CD14-positive monocyte (primary cell): ENCODE measurements at regions not wholly inside any gene's neighbourhood (a gene's known extent, or its start where the extent isn't known, plus 50 kb on each side); places are given as distances from the start of the nearest gene placed in this dataset.
A peak's percentile ranks its signal among the peaks of the same experiment; 100 is the strongest.

Source experiments
- DNase-seq, 3 donors: peaks; one replicate each; pipeline ENCODE4 v3.0.0-alpha.2; 2011 to 2022
- H2AFZ ChIP-seq: 2 replicates; pipeline ENCODE4 v1.6.0; 2012; ENCODE audit warnings: mild to moderate bottlenecking, low read depth, low read length, inconsistent platforms; ENCODE audit not compliant: insufficient read depth, poor library complexity, severe bottlenecking
- H3K27ac ChIP-seq, 2 donors: 1 replicate in 1 of 2; 2 replicates in 1 of 2; pipeline ENCODE4 v1.5.1; 2012 to 2013; ENCODE audit warnings: low read length in 2 of 2, control low read depth in 1 of 2, inconsistent platforms in 1 of 2, low read depth in 1 of 2, mild to moderate bottlenecking in 1 of 2
- H3K27me3 ChIP-seq, 2 donors: one replicate each; pipeline versions ENCODE4 v1.6.0 to v1.6.1; 2011 to 2013; ENCODE audit warnings: low read length in 2 of 2; ENCODE audit not compliant: control insufficient read depth in 2 of 2, insufficient read depth in 2 of 2
- H3K36me3 ChIP-seq, 2 donors: replicated peaks in 1 of 2; 1 replicate in 1 of 2; 2 replicates in 1 of 2; pipeline versions ENCODE4 v1.5.1 to v1.6.1; 2012 to 2013; ENCODE audit warnings: low read length in 2 of 2, control low read depth in 1 of 2, inconsistent platforms in 1 of 2, mild to moderate bottlenecking in 1 of 2; ENCODE audit not compliant: insufficient read depth in 2 of 2, control insufficient read depth in 1 of 2
- H3K4me1 ChIP-seq, 2 donors: 1 replicate in 1 of 2; 2 replicates in 1 of 2; pipeline versions ENCODE4 v1.5.1 to v1.6.1; 2012 to 2013; ENCODE audit warnings: low read length in 2 of 2, control low read depth in 1 of 2, inconsistent platforms in 1 of 2, mild to moderate bottlenecking in 1 of 2, moderate library complexity in 1 of 2; ENCODE audit not compliant: insufficient read depth in 2 of 2, control insufficient read depth in 1 of 2
- H3K4me2 ChIP-seq: replicated peaks from 2 replicates; pipeline ENCODE3; 2012; ENCODE audit warnings: low read length, moderate library complexity, mild to moderate bottlenecking; ENCODE audit not compliant: poor library complexity, severe bottlenecking; ENCODE audit errors: extremely low read depth
- H3K4me3 ChIP-seq, 3 experiments: fragments of 200-600 bp in 1 of 3; sonication (generic) in 1 of 3; replicated peaks in 1 of 3; 1 replicate in 2 of 3; 2 replicates in 1 of 3; pipeline ENCODE4 v1.5.1; 2011 to 2013; ENCODE audit warnings: low read length in 3 of 3, mild to moderate bottlenecking in 3 of 3, control low read depth in 2 of 3, low read depth in 2 of 3, inconsistent platforms in 1 of 3, moderate library complexity in 1 of 3
- H3K79me2 ChIP-seq: 2 replicates; pipeline ENCODE4 v1.6.0; 2012; ENCODE audit warnings: mild to moderate bottlenecking, control low read depth, inconsistent platforms, low read length, moderate library complexity; ENCODE audit not compliant: insufficient read depth
- H3K9ac ChIP-seq: 2 replicates; pipeline ENCODE4 v1.6.0; 2017; ENCODE audit warnings: low read length, mild to moderate bottlenecking; ENCODE audit not compliant: insufficient read depth, poor library complexity, severe bottlenecking
- H3K9me3 ChIP-seq, 2 donors: replicated peaks in 1 of 2; 1 replicate in 1 of 2; 2 replicates in 1 of 2; pipeline versions ENCODE4 v1.5.1 to v1.6.1; 2012 to 2013; ENCODE audit warnings: low read length in 2 of 2, control low read depth in 1 of 2; ENCODE audit not compliant: control insufficient read depth in 1 of 2, insufficient read depth in 1 of 2
- H4K20me1 ChIP-seq: 2 replicates; pipeline ENCODE4 v1.6.0; 2012; ENCODE audit warnings: mild to moderate bottlenecking, low read length, control low read depth, moderate library complexity; ENCODE audit not compliant: insufficient read depth
- H3K27ac Mint-ChIP-seq, 7 donors: one replicate each; pipeline ENCODE4 v1.8.0; 2020; ENCODE audit warnings: mild to moderate bottlenecking in 7 of 7, mixed read lengths in 7 of 7, moderate library complexity in 6 of 7, inconsistent platforms in 2 of 7
- H3K27me3 Mint-ChIP-seq, 3 donors: one replicate each; pipeline ENCODE4 v1.8.0; 2021 to 2022; ENCODE audit warnings: low read depth in 3 of 3, mild to moderate bottlenecking in 3 of 3, mixed read lengths in 3 of 3, moderate library complexity in 3 of 3, inconsistent platforms in 1 of 3
- H3K36me3 Mint-ChIP-seq, 2 donors: one replicate each; pipeline ENCODE4 v1.8.0; 2020; ENCODE audit warnings: mixed read lengths in 2 of 2, inconsistent platforms in 1 of 2, mild to moderate bottlenecking in 1 of 2
- H3K4me1 Mint-ChIP-seq: one replicate; pipeline ENCODE4 v1.8.0; 2020; ENCODE audit warnings: mild to moderate bottlenecking, mixed read lengths
- H3K4me3 Mint-ChIP-seq, 2 donors: one replicate each; pipeline ENCODE4 v1.8.0; 2020; ENCODE audit warnings: mild to moderate bottlenecking in 2 of 2, mixed read lengths in 2 of 2, moderate library complexity in 1 of 2
- H3K9me3 Mint-ChIP-seq, 7 donors: one replicate each; pipeline ENCODE4 v1.8.0; 2020 to 2022; ENCODE audit warnings: mixed read lengths in 7 of 7, mild to moderate bottlenecking in 6 of 7, moderate library complexity in 6 of 7, inconsistent platforms in 2 of 7
- CTCF ChIP-seq: fragments of 200-600 bp; IDR thresholded peaks from one replicate; pipeline ENCODE4 v1.8.0; 2022; ENCODE audit warnings: antibody characterized with exemption, mild to moderate bottlenecking
- WGBS: methylation state at CpG from one replicate; pipeline ENCODE4 v1.1.5; 2013; ENCODE audit warnings: missing lambda C conversion rate; ENCODE audit not compliant: insufficient coverage; 5-methylcytosine and 5-hydroxymethylcytosine counted together
- intact Hi-C, 2 donors: fragments of 100-400 bp; cut with micrococcal nuclease; formaldehyde crosslinking; loops; one replicate each; pipeline versions ENCODE4 v1.15.0 to v1.15.1; 2023

DNA sequence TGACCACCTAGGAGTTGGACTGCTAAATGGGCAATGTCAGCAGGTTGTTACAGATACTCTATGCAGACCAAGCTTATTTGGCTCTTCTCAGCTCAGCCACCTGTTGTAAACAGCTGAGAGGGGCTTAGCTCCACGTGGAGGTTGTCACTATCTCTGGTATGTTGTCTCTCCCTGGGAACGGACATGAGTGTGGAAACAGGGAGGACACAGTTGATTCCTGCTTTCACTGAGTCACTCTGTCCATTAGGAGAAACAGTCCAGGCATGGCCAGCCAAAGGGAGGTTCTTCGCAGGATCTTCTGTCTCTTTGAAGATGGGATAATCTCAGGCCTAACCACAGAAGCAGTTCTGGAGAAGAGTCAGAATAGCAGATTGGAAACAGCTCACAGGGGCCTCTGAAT, 121.2 kb downstream of the PALM2AKAP2 start:
- Histone ChIP-seq H2AFZ (no peak overlapping the region), H3K4me2 (no peak overlapping the region), H3K9ac (no peak overlapping the region), H3K4me3 (no peak overlapping the region), H3K27me3 (no peaks in the 10 kb centered on the region), H3K79me2 (no peaks in the 10 kb centered on the region), H3K27ac (no peak overlapping the region), H3K36me3 (no peaks in the 10 kb centered on the region), H3K4me1 (no peaks in the 10 kb centered on the region), H3K9me3 (no peaks in the 10 kb centered on the region), H4K20me1 (no peaks in the 10 kb centered on the region)
- no peak for DNase-seq
- no peak for TF ChIP-seq CTCF
- WGBS, result 91% methylated on average over 3 of the region's 3 CpGs
- Mint-ChIP-seq H3K4me1 (peaks cover 2% of the 10 kb centered on the region), H3K9me3 (no peaks in the 10 kb centered on the region), H3K4me3 (no peak overlapping the region), H3K36me3 (no peaks in the 10 kb centered on the region), H3K27ac (no peak overlapping the region), H3K27me3 (peaks cover 3 to 6% (median 4%) of the 10 kb centered on the region in 3 donors)
- intact Hi-C loops, result loop anchor here (5.0 kb wide), 2 partner anchors 156 to 316 kb away; no protein-coding TSS in a partner anchor

GRCh38 chr9:109903515-109904138, 123.6 kb downstream of the PALM2AKAP2 start:
- H3K36me3 ChIP-seq, result no peaks in the 10 kb centered on the region
- WGBS, result 0% methylated on average over 2 of the region's 2 CpGs
- no peaks in the 10 kb centered on the region for H3K4me1 ChIP-seq
- no peaks in the 10 kb centered on the region for H3K27me3 ChIP-seq
- H3K79me2 ChIP-seq, result no peaks in the 10 kb centered on the region
- H3K4me2 ChIP-seq, result no peak overlapping the region
- Mint-ChIP-seq H3K36me3 (no peaks in the 10 kb centered on the region), H3K27me3 (peaks cover 3 to 5% (median 4%) of the 10 kb centered on the region in 3 donors), H3K27ac (no peak overlapping the region), H3K4me1 (peaks cover 7% of the 10 kb centered on the region), H3K4me3 (no peak overlapping the region), H3K9me3 (no peaks in the 10 kb centered on the region)
- peak; percentile 88 for TF ChIP-seq CTCF
- no peaks in the 10 kb centered on the region for H3K9me3 ChIP-seq
- no peaks in the 10 kb centered on the region for H4K20me1 ChIP-seq
- H3K9ac ChIP-seq, result no peak overlapping the region
- H3K4me3 ChIP-seq, result no peak overlapping the region
- H3K27ac ChIP-seq, result no peak overlapping the region
- peak; percentile 44 to 72 (median 58) for DNase-seq
- H2AFZ ChIP-seq, result no peak overlapping the region
- intact Hi-C loops, result loop anchor here (1.0 to 5.0 kb wide), 4 partner anchors 154 to 314 kb away; no protein-coding TSS in a partner anchor
